ENCODE measurements at regions not wholly inside any gene's neighbourhood (a gene's known extent, or its start where the extent isn't known, plus 50 kb on each side); places are given as distances from the start of the nearest gene placed in this dataset.

GRCh38 chr10:111875725-111876124 lies 307.8 kb downstream of the GPAM start:
- TF ChIP-seq CTCF (IDR thresholded peaks at IDR 0.05) (no peak), EZH2 (IDR thresholded peaks at IDR 0.05; ENCODE audit: borderline replicate concordance, insufficient read depth, low read depth, low read length, poor library complexity, severe bottlenecking) (no peak)
